ENCODE measurements at regions not wholly inside any gene's neighbourhood (a gene's known extent, or its start where the extent isn't known, plus 50 kb on each side); places are given as distances from the start of the nearest gene placed in this dataset.

- TF ChIP-seq CTCF (IDR thresholded peaks at IDR 0.05) (no peak), POLR2A (IDR thresholded peaks at IDR 0.05) (no peak)
Measured at GRCh38 chr13:33722216-33722915, 95.6 kb upstream of the RFC3 start.
